SK-N-SH (cell line): ENCODE measurements at regions not wholly inside any gene's neighbourhood (a gene's known extent, or its start where the extent isn't known, plus 50 kb on each side); places are given as distances from the start of the nearest gene placed in this dataset.

Source experiments
- CTCF ChIA-PET: fragments of 300-600, 350-600 bp; formaldehyde crosslinking; extraction: SDS; loops from one replicate; lab custom pipeline; 2021; lab: Yijun Ruan, JAX
- POLR2A ChIA-PET: fragments of 350-600 bp; sonication (Branson Sonifier 250); formaldehyde crosslinking; extraction: SDS; loops from one replicate; lab custom pipeline; 2020; ENCODE audit warnings: antibody characterized with exemption, inconsistent platforms; lab: Yijun Ruan, JAX
- DNase-seq: peaks from one replicate; pipeline ENCODE4 v3.0.0; 2012
- H2AFZ ChIP-seq: fragments of 200-600 bp; sonication (generic); 2 replicates; pipeline ENCODE4 v1.8.1; 2016; ENCODE audit warnings: antibody characterized with exemption, mild to moderate bottlenecking, low read depth
- H3F3A ChIP-seq: fragments of 200-600 bp; sonication (generic); replicated peaks from 2 replicates; pipeline ENCODE3; 2016; ENCODE audit warnings: antibody characterized with exemption, mild to moderate bottlenecking; ENCODE audit not compliant: insufficient read depth
- H3K27ac ChIP-seq, 2 experiments: fragments of 200-500 bp in 1 of 2; fragments of 200-600 bp in 1 of 2; sonication (Bioruptor generic) in 1 of 2; sonication (generic), shearing (Covaris generic) in 1 of 2; 2 replicates each; pipeline versions ENCODE4 v1.5.1 to v1.6.1; 2014 to 2016; ENCODE audit warnings: low read depth in 2 of 2, inconsistent platforms in 1 of 2, low read length in 1 of 2, mild to moderate bottlenecking in 1 of 2, mixed read lengths in 1 of 2
- H3K27me3 ChIP-seq: fragments of 200-600 bp; sonication (generic), shearing (Covaris generic); 2 replicates; pipeline ENCODE4 v1.6.1; 2016; ENCODE audit warnings: mixed run types; ENCODE audit not compliant: insufficient read depth
- H3K36me3 ChIP-seq, 2 experiments: fragments of 200-500 bp in 1 of 2; fragments of 200-600 bp in 1 of 2; sonication (Bioruptor generic) in 1 of 2; sonication (generic) in 1 of 2; replicated peaks in 1 of 2; 2 replicates each; pipeline versions ENCODE3 to v1.5.1; 2014 to 2016; ENCODE audit warnings: low read length in 1 of 2, mild to moderate bottlenecking in 1 of 2; ENCODE audit not compliant: insufficient read depth in 2 of 2, control insufficient read depth in 1 of 2
- H3K4me1 ChIP-seq, 2 experiments: fragments of 200-500 bp in 1 of 2; fragments of 200-600 bp in 1 of 2; sonication (Bioruptor generic) in 1 of 2; sonication (generic), shearing (Covaris generic) in 1 of 2; 2 replicates each; pipeline versions ENCODE4 v1.5.1 to v1.6.1; 2014 to 2016; ENCODE audit warnings: low read depth in 1 of 2, low read length in 1 of 2, mixed run types in 1 of 2; ENCODE audit not compliant: insufficient read depth in 2 of 2, control insufficient read depth in 1 of 2
- H3K4me2 ChIP-seq: fragments of 200-600 bp; sonication (generic), shearing (Covaris generic); 2 replicates; pipeline ENCODE4 v1.6.1; 2017; ENCODE audit warnings: mixed run types
- H3K4me3 ChIP-seq, 2 experiments: fragments of 200-500 bp in 1 of 2; fragments of 200-600 bp in 1 of 2; sonication (Bioruptor generic) in 1 of 2; sonication (generic), shearing (Covaris generic) in 1 of 2; 2 replicates each; pipeline versions ENCODE4 v1.5.1 to v1.8.1; 2014 to 2016; ENCODE audit warnings: low read depth in 2 of 2, inconsistent platforms in 1 of 2, low read length in 1 of 2, mild to moderate bottlenecking in 1 of 2, mixed read lengths in 1 of 2, moderate library complexity in 1 of 2
- H3K79me2 ChIP-seq: fragments of 200-600 bp; sonication (generic); 2 replicates; pipeline ENCODE4 v1.8.1; 2017; ENCODE audit warnings: mild to moderate bottlenecking; ENCODE audit not compliant: insufficient read depth
- H3K9ac ChIP-seq: fragments of 200-600 bp; sonication (generic); 2 replicates; pipeline ENCODE4 v1.6.1; 2017; ENCODE audit warnings: mixed run types
- H3K9me2 ChIP-seq: fragments of 200-600 bp; sonication (generic); 2 replicates; pipeline ENCODE4 v1.6.1; 2017; ENCODE audit warnings: mixed run types
- H3K9me3 ChIP-seq: fragments of 200-600 bp; sonication (generic); 2 replicates; pipeline ENCODE4 v1.6.1; 2017; ENCODE audit warnings: mixed run types, mild to moderate bottlenecking, moderate library complexity
- H4K20me1 ChIP-seq: fragments of 200-600 bp; sonication (generic); 2 replicates; pipeline ENCODE4 v1.6.1; 2017; ENCODE audit warnings: mild to moderate bottlenecking, mixed run types; ENCODE audit not compliant: insufficient read depth
- CHD2 ChIP-seq: fragments of 150-350 bp; IDR thresholded peaks from 2 replicates; pipeline ENCODE4 v1.6.1; 2018; ENCODE audit warnings: low read length; ENCODE audit not compliant: partially characterized antibody
- ELF1 ChIP-seq: IDR thresholded peaks from 2 replicates; pipeline ENCODE4 v1.4.0; 2012
- EP300 ChIP-seq, 2 experiments: IDR thresholded peaks; 2 replicates each; pipeline versions ENCODE4 v1.4.0 to v1.6.1; 2012; ENCODE audit warnings: borderline replicate concordance in 1 of 2, low read depth in 1 of 2, low read length in 1 of 2
- EZH2phosphoT487 ChIP-seq: fragments of 200-600 bp; sonication (generic); IDR thresholded peaks from 2 replicates; pipeline ENCODE4 v1.6.1; 2017; ENCODE audit warnings: low read depth, mixed run types, mild to moderate bottlenecking, antibody characterized with exemption, moderate library complexity, borderline replicate concordance
- FOXJ3 ChIP-seq: sonication (generic); formaldehyde crosslinking; IDR thresholded peaks from 2 replicates; pipeline ENCODE4 v1.5.1; 2020; ENCODE audit warnings: mild to moderate bottlenecking, missing genetic modification reagents
- GATA2 ChIP-seq: sonication (generic); formaldehyde crosslinking; IDR thresholded peaks from 2 replicates; pipeline ENCODE4 v1.5.0; 2020; ENCODE audit warnings: mild to moderate bottlenecking, missing genetic modification reagents
- IRF3 ChIP-seq: fragments of 150-350 bp; IDR thresholded peaks from 2 replicates; pipeline ENCODE4 v1.6.1; 2016; ENCODE audit warnings: mild to moderate bottlenecking, low read depth, low read length
- NFIC ChIP-seq: IDR thresholded peaks from 2 replicates; pipeline ENCODE4 v1.4.0; 2012; ENCODE audit warnings: borderline replicate concordance
- PBX3 ChIP-seq: IDR thresholded peaks from 2 replicates; pipeline ENCODE4; 2012
- POLR2AphosphoS5 ChIP-seq: IDR thresholded peaks from 2 replicates; pipeline ENCODE4 v1.6.1; 2012; ENCODE audit warnings: low read depth, low read length
- RAD21 ChIP-seq: IDR thresholded peaks from 2 replicates; pipeline ENCODE4 v1.6.1; 2012; ENCODE audit warnings: mild to moderate bottlenecking, low read length
- RCOR1 ChIP-seq: fragments of 150-350 bp; IDR thresholded peaks from 2 replicates; pipeline ENCODE4 v1.6.1; 2017; ENCODE audit warnings: antibody characterized with exemption, low read length
- REST ChIP-seq: IDR thresholded peaks from 2 replicates; pipeline ENCODE4 v1.6.1; 2012; ENCODE audit warnings: mild to moderate bottlenecking, low read depth, low read length, moderate library complexity
- RFX5 ChIP-seq: IDR thresholded peaks from 2 replicates; pipeline ENCODE4 v1.6.1; 2012; ENCODE audit warnings: mild to moderate bottlenecking, improper control_type of control experiment, low read length
- TCF12 ChIP-seq: IDR thresholded peaks from 2 replicates; pipeline ENCODE4 v1.4.0; 2012
- USF1 ChIP-seq: IDR thresholded peaks from 2 replicates; pipeline ENCODE4 v1.4.0; 2012; ENCODE audit warnings: low read depth, borderline replicate concordance
- USF2 ChIP-seq: fragments of 150-350 bp; IDR thresholded peaks from 2 replicates; pipeline ENCODE4 v1.6.1; 2017; ENCODE audit warnings: antibody characterized with exemption, low read length, low read depth, borderline replicate concordance
- YY1 ChIP-seq: IDR thresholded peaks from 2 replicates; pipeline ENCODE4 v1.4.0; 2012; ENCODE audit warnings: low read depth, mild to moderate bottlenecking
- WGBS: methylation state at CpG from one replicate; pipeline ENCODE4 v1.1.6; 2017; ENCODE audit warnings: low lambda C conversion rate; 5-methylcytosine and 5-hydroxymethylcytosine counted together

- Histone ChIP-seq H3K9ac (no peak overlapping the region), H3K27me3 (no peaks in the 10 kb centered on the region), H2AFZ (no peak overlapping the region), H4K20me1 (no peaks in the 10 kb centered on the region), H3K4me1 (peaks cover 0 to 28% of the 10 kb centered on the region in 2 experiments; a peak in 2 of 4 replicates), H3K9me3 (no peaks in the 10 kb centered on the region), H3K4me2 (no peak overlapping the region), H3K9me2 (no peaks in the 10 kb centered on the region)
- DNase-seq = peak; percentile 27
- WGBS = 19% methylated on average over 1 of the region's 1 CpG
- TF ChIP-seq FOXJ3 (CRISPR knock-in tag) = no peak
- TF ChIP-seq ELF1 = no peak
- TF ChIP-seq RCOR1 = peak; percentile 63; the same call in 1 of the 2 replicates
- TF ChIP-seq POLR2AphosphoS5 = no peak
- peak; percentile 43; the same call in 1 of the 2 replicates for TF ChIP-seq GATA2 (CRISPR knock-in tag)
- TF ChIP-seq CHD2 = peak; percentile 29
- no peak for TF ChIP-seq PBX3
- TF ChIP-seq IRF3 = no peak
- peak in 1 of 2 experiments; percentile 92; a peak in 2 of 4 replicates for TF ChIP-seq EP300 (IDR thresholded peaks at IDR 0.05; ENCODE audit: borderline replicate concordance in 1 of 2, low read depth in 1 of 2, low read length in 1 of 2)
- peak; percentile 23 for TF ChIP-seq RAD21
- TF ChIP-seq, all 33 proteins: peak for 5
- Histone ChIP-seq H3K79me2 (no peaks in the 10 kb centered on the region), H3K4me3 (no peak overlapping the region), H3F3A (no peaks in the 10 kb centered on the region), H3K27ac (peak overlapping the region in 1 of 2 experiments; percentile 89; a peak in 2 of 4 replicates), H3K36me3 (no peaks in the 10 kb centered on the region)
- ChIA-PET CTCF (interaction anchor here (1.1 kb wide), 1 partner anchor 45 kb away, joined by 4 read pairs; no protein-coding TSS in a partner anchor), POLR2A (no interaction called here)
Measured at GRCh38 chr11:42976636-42977217, 335.1 kb upstream of the API5 start.

GRCh38 chr11:42992594-42992993 is 319.2 kb upstream of the API5 start:
- H4K20me1 ChIP-seq = no peaks in the 10 kb centered on the region
- no peak for DNase-seq
- POLR2A ChIA-PET = no interaction called here
- H3K79me2 ChIP-seq = no peaks in the 10 kb centered on the region
- CTCF ChIA-PET = no interaction called here
- H2AFZ ChIP-seq = no peak overlapping the region
- H3K9me3 ChIP-seq = no peaks in the 10 kb centered on the region
- H3K4me1 ChIP-seq = no peaks in the 10 kb centered on the region; a peak in 2 of 4 replicates
- 32% methylated on average over 2 of the region's 2 CpGs for WGBS
- H3K27ac ChIP-seq = no peak overlapping the region
- no peaks in the 10 kb centered on the region for H3K9me2 ChIP-seq
- no peak overlapping the region for H3K4me2 ChIP-seq
- no peaks in the 10 kb centered on the region for H3F3A ChIP-seq
- no peak overlapping the region for H3K4me3 ChIP-seq
- H3K36me3 ChIP-seq = no peaks in the 10 kb centered on the region
- H3K27me3 ChIP-seq = no peaks in the 10 kb centered on the region
- no peak overlapping the region for H3K9ac ChIP-seq
- TF ChIP-seq NFIC (no peak), RAD21 (no peak), REST (no peak), RFX5 (no peak), EZH2phosphoT487 (no peak), USF1 (no peak), USF2 (no peak), TCF12 (no peak), PBX3 (no peak), YY1 (no peak)
